Middle frontal gyrus (tissue), 1 donor: ENCODE measurements at regions not wholly inside any gene's neighbourhood (a gene's known extent, or its start where the extent isn't known, plus 50 kb on each side); places are given as distances from the start of the nearest gene placed in this dataset.

Source experiments
- DNase-seq: peaks from one replicate; pipeline ENCODE4 v3.0.0-alpha.2; 2015; ENCODE audit warnings: low spot score; ENCODE audit errors: extremely low spot score

GRCh38 chr17:73976676-73977521 lies 226.6 kb upstream of the RPL38 start:
- no peak for DNase-seq

GRCh38 chr17:73980517-73980916 lies 223.0 kb upstream of the RPL38 start:
- DNase-seq, result no peak

GRCh38 chr17:73982871-73983270 lies 220.6 kb upstream of the RPL38 start:
- no peak for DNase-seq

- no peak for DNase-seq
These were observed 219.7 kb upstream of the RPL38 start for GRCh38 chr17:73983621-73984400.

- no peak for DNase-seq
These were observed 218.5 kb upstream of the RPL38 start for GRCh38 chr17:73984941-73985340.

GRCh38 chr17:73985466-73986015 lies 217.9 kb upstream of the RPL38 start:
- no peak for DNase-seq

GRCh38 chr17:73986641-73987177 lies 216.8 kb upstream of the RPL38 start:
- no peak for DNase-seq

- DNase-seq, result no peak
These were observed 216.1 kb upstream of the RPL38 start for GRCh38 chr17:73987395-73987794.

- no peak for DNase-seq
These were observed 215.5 kb upstream of the RPL38 start for GRCh38 chr17:73987845-73988509.

- DNase-seq, result no peak
These were observed 213.8 kb upstream of the RPL38 start for GRCh38 chr17:73989671-73990070.

GRCh38 chr17:73990290-73990689 lies 213.2 kb upstream of the RPL38 start:
- DNase-seq, result no peak

GRCh38 chr17:73991260-73991659 lies 212.2 kb upstream of the RPL38 start:
- no peak for DNase-seq

- DNase-seq, result no peak
These were observed 208.5 kb upstream of the RPL38 start for GRCh38 chr17:73994946-73995345.

GRCh38 chr17:73997059-73997458 lies 206.4 kb upstream of the RPL38 start:
- no peak for DNase-seq

- DNase-seq, result no peak
These were observed 205.2 kb upstream of the RPL38 start for GRCh38 chr17:73998249-73998648.

- DNase-seq, result no peak
These were observed 204.5 kb upstream of the RPL38 start for GRCh38 chr17:73998653-73999645.

- no peak for DNase-seq
These were observed 202.3 kb upstream of the RPL38 start for GRCh38 chr17:74001145-74001544.

GRCh38 chr17:74002241-74002640 lies 201.2 kb upstream of the RPL38 start:
- no peak for DNase-seq

- no peak for DNase-seq
These were observed 199.4 kb upstream of the RPL38 start for GRCh38 chr17:74004056-74004455.

- no peak for DNase-seq
These were observed 197.7 kb upstream of the RPL38 start for GRCh38 chr17:74005790-74006189.
